ENCODE measurements at regions not wholly inside any gene's neighbourhood (a gene's known extent, or its start where the extent isn't known, plus 50 kb on each side); places are given as distances from the start of the nearest gene placed in this dataset.

GRCh38 chr3:157611536-157612076 is 108.4 kb upstream of the VEPH1 start:
- no peak for DNase-seq (ENCODE audit: extremely low spot score)
- intact Hi-C loops (cut with DNase I): no loop called here
- no peaks in the 10 kb centered on the region for H3K36me3 ChIP-seq
- no peaks in the 10 kb centered on the region for H3K27me3 ChIP-seq
- 97% methylated on average over 4 of the region's 4 CpGs for WGBS
- TF ChIP-seq POLR2A (IDR thresholded peaks at IDR 0.05; ENCODE audit: low read depth): no peak
- TF ChIP-seq POLR2AphosphoS5 (IDR thresholded peaks at IDR 0.05): no peak
- TF ChIP-seq EP300 (IDR thresholded peaks at IDR 0.05): no peak
- no peak for TF ChIP-seq CTCF (IDR thresholded peaks at IDR 0.05)
- no peaks in the 10 kb centered on the region for H3K9me3 ChIP-seq
- no peak overlapping the region for H3K27ac ChIP-seq (replicated peaks in 1 of 4)
- H3K4me1 ChIP-seq: peaks cover 0 to 2% (median 1%) of the 10 kb centered on the region in 4 donors
- H3K4me3 ChIP-seq: no peak overlapping the region

GRCh38 chr3:157610876-157611535 is 107.8 kb upstream of the VEPH1 start:
- H3K4me3 ChIP-seq: no peak overlapping the region
- peaks cover 0 to 7% (median 3%) of the 10 kb centered on the region in 4 donors for H3K4me1 ChIP-seq
- no peaks in the 10 kb centered on the region for H3K27me3 ChIP-seq
- WGBS: 83% methylated on average over 7 of the region's 7 CpGs
- intact Hi-C loops (cut with DNase I): no loop called here
- no peaks in the 10 kb centered on the region for H3K9me3 ChIP-seq
- TF ChIP-seq POLR2AphosphoS5 (IDR thresholded peaks at IDR 0.05): no peak
- TF ChIP-seq POLR2A (IDR thresholded peaks at IDR 0.05; ENCODE audit: low read depth): no peak
- TF ChIP-seq EP300 (IDR thresholded peaks at IDR 0.05): no peak
- no peak for TF ChIP-seq CTCF (IDR thresholded peaks at IDR 0.05)
- no peak for DNase-seq (ENCODE audit: extremely low spot score)
- no peaks in the 10 kb centered on the region for H3K36me3 ChIP-seq
- H3K27ac ChIP-seq (replicated peaks in 1 of 4): no peak overlapping the region

GRCh38 chr3:157607826-157608405 is 104.7 kb upstream of the VEPH1 start:
- intact Hi-C loops (cut with DNase I): no loop called here
- Histone ChIP-seq H3K36me3 (no peaks in the 10 kb centered on the region), H3K9me3 (no peaks in the 10 kb centered on the region), H3K27ac (replicated peaks in 1 of 4) (no peak overlapping the region), H3K4me3 (no peak overlapping the region), H3K27me3 (no peaks in the 10 kb centered on the region), H3K4me1 (peaks cover 0 to 7% (median 3%) of the 10 kb centered on the region in 4 donors)
- WGBS: 63% methylated on average over 9 of the region's 9 CpGs
- peak; percentile 81 for DNase-seq (ENCODE audit: extremely low spot score)
- TF ChIP-seq CTCF (IDR thresholded peaks at IDR 0.05) (no peak), EP300 (IDR thresholded peaks at IDR 0.05) (no peak), POLR2A (IDR thresholded peaks at IDR 0.05; ENCODE audit: low read depth) (no peak), POLR2AphosphoS5 (IDR thresholded peaks at IDR 0.05) (no peak)

GRCh38 chr3:157606852-157607197 is 103.6 kb upstream of the VEPH1 start:
- Histone ChIP-seq H3K36me3 (no peaks in the 10 kb centered on the region), H3K4me1 (peaks cover 0 to 7% (median 3%) of the 10 kb centered on the region in 4 donors), H3K27ac (replicated peaks in 1 of 4) (no peak overlapping the region), H3K9me3 (no peaks in the 10 kb centered on the region), H3K4me3 (no peak overlapping the region), H3K27me3 (no peaks in the 10 kb centered on the region)
- intact Hi-C loops (cut with DNase I): no loop called here
- 55% methylated on average over 4 of the region's 4 CpGs for WGBS
- DNase-seq (ENCODE audit: extremely low spot score): no peak
- TF ChIP-seq POLR2A (IDR thresholded peaks at IDR 0.05; ENCODE audit: low read depth): no peak
- no peak for TF ChIP-seq POLR2AphosphoS5 (IDR thresholded peaks at IDR 0.05)
- TF ChIP-seq CTCF (IDR thresholded peaks at IDR 0.05): no peak
- TF ChIP-seq EP300 (IDR thresholded peaks at IDR 0.05): no peak
